K562 (cell line): ENCODE measurements at regions not wholly inside any gene's neighbourhood (a gene's known extent, or its start where the extent isn't known, plus 50 kb on each side); places are given as distances from the start of the nearest gene placed in this dataset.

Source experiments
- BHLHE40 ChIP-seq: IDR thresholded peaks from 2 replicates; pipeline ENCODE4 v1.6.1; 2011; ENCODE audit warnings: low read length, improper control_type of control experiment
- FOXM1 ChIP-seq, 2 experiments: fragments of 450-650 bp in 1 of 2; sonication (generic) in 1 of 2; formaldehyde crosslinking in 1 of 2; IDR thresholded peaks; 2 replicates each; pipeline versions ENCODE4 v1.6.1 to v1.9.0; 2017 to 2022; ENCODE audit warnings: low read depth in 2 of 2, mild to moderate bottlenecking in 2 of 2, missing genetic modification reagents in 1 of 2, moderate library complexity in 1 of 2
- GMEB1 ChIP-seq: fragments of 250-450 bp; sonication (Bioruptor Pico); IDR thresholded peaks from 2 replicates; pipeline ENCODE4 v1.4.0; 2020; ENCODE audit warnings: mild to moderate bottlenecking
- HIVEP1 ChIP-seq: fragments of 250-450 bp; sonication (Bioruptor Pico); IDR thresholded peaks from 2 replicates; pipeline ENCODE4 v1.4.0; 2020; ENCODE audit warnings: mild to moderate bottlenecking
- MBD1 ChIP-seq: fragments of 250-450 bp; sonication (Bioruptor Pico); IDR thresholded peaks from 2 replicates; pipeline ENCODE4 v1.8.0; 2022; ENCODE audit warnings: inconsistent platforms
- MYBL2 ChIP-seq, 2 experiments: fragments of 450-650 bp in 1 of 2; sonication (generic) in 1 of 2; formaldehyde crosslinking in 1 of 2; IDR thresholded peaks; 2 replicates each; pipeline versions ENCODE4 v1.6.1 to v1.8.1; 2017 to 2022; ENCODE audit warnings: borderline replicate concordance in 1 of 2, inconsistent platforms in 1 of 2, low read depth in 1 of 2, mild to moderate bottlenecking in 1 of 2, missing genetic modification reagents in 1 of 2, moderate library complexity in 1 of 2
- NCOA4 ChIP-seq: fragments of 450-650 bp; IDR thresholded peaks from 2 replicates; pipeline ENCODE4 v1.6.1; 2018; ENCODE audit warnings: mild to moderate bottlenecking; ENCODE audit not compliant: partially characterized antibody
- POLR2A ChIP-seq: fragments of 450-650 bp; conservative IDR thresholded peaks from 2 replicates; pipeline ENCODE4 v1.6.1; 2016
- POLR2AphosphoS5 ChIP-seq: IDR thresholded peaks from 2 replicates; pipeline ENCODE4 v1.6.1; 2011; ENCODE audit warnings: mild to moderate bottlenecking, low read depth, low read length, moderate library complexity; ENCODE audit not compliant: control insufficient read depth, insufficient read depth
- REST ChIP-seq, 2 experiments: fragments of 450-650 bp; formaldehyde crosslinking in 1 of 2; IDR thresholded peaks; 2 replicates each; pipeline versions ENCODE4 v1.4.0 to v1.6.1; 2014 to 2020; ENCODE audit warnings: mild to moderate bottlenecking in 2 of 2, borderline replicate concordance in 1 of 2, low read depth in 1 of 2
- SIN3A ChIP-seq, 2 experiments: fragments of 150-350 bp in 1 of 2; IDR thresholded peaks; 2 replicates each; pipeline ENCODE4 v1.6.1; 2011 to 2016; ENCODE audit warnings: borderline replicate concordance in 2 of 2, low read depth in 2 of 2, low read length in 2 of 2, mild to moderate bottlenecking in 2 of 2, moderate library complexity in 2 of 2; ENCODE audit not compliant: control insufficient read depth in 1 of 2
- SOX6 ChIP-seq: fragments of 450-650 bp; IDR thresholded peaks from 2 replicates; pipeline ENCODE4 v1.6.1; 2014; ENCODE audit warnings: mild to moderate bottlenecking
- TAF1 ChIP-seq: IDR thresholded peaks from 2 replicates; pipeline ENCODE4 v1.6.1; 2011; ENCODE audit warnings: mild to moderate bottlenecking, low read length, moderate library complexity; ENCODE audit not compliant: insufficient read depth, control insufficient read depth, severe bottlenecking; ENCODE audit errors: extremely low read depth
- ZBTB40 ChIP-seq, 2 experiments: fragments of 450-650 bp in 1 of 2; sonication (generic) in 1 of 2; formaldehyde crosslinking in 1 of 2; IDR thresholded peaks; 2 replicates each; pipeline versions ENCODE4 v1.7.1 to v1.9.0; 2016 to 2022; ENCODE audit warnings: inconsistent platforms in 1 of 2, mild to moderate bottlenecking in 1 of 2, missing genetic modification reagents in 1 of 2

- TF ChIP-seq NCOA4 (no peak), REST (IDR thresholded peaks at IDR 0.05; ENCODE audit: borderline replicate concordance) (no peak), REST (CRISPR knock-in tag; IDR thresholded peaks at IDR 0.05; ENCODE audit: low read depth) (no peak), MYBL2 (IDR thresholded peaks at IDR 0.05; ENCODE audit: low read depth) (no peak), MYBL2 (CRISPR knock-in tag; IDR thresholded peaks at IDR 0.05; ENCODE audit: borderline replicate concordance) (no peak), ZBTB40 (IDR thresholded peaks at IDR 0.05) (no peak), ZBTB40 (CRISPR knock-in tag; IDR thresholded peaks at IDR 0.05) (no peak), TAF1 (no peak), POLR2A (no peak), GMEB1 (CRISPR knock-in tag) (no peak), MBD1 (CRISPR knock-in tag) (no peak), BHLHE40 (no peak), FOXM1 (IDR thresholded peaks at IDR 0.05; ENCODE audit: low read depth) (no peak), FOXM1 (CRISPR knock-in tag; IDR thresholded peaks at IDR 0.05; ENCODE audit: low read depth) (no peak), POLR2AphosphoS5 (no peak), SOX6 (no peak), HIVEP1 (no peak), SIN3A (IDR thresholded peaks at IDR 0.05; ENCODE audit: borderline replicate concordance in 2 of 2, control insufficient read depth in 1 of 2, low read depth in 2 of 2, low read length in 2 of 2) (no peak)
Observed at GRCh38 chr5:103404483-103404882, 145.9 kb downstream of the MACIR start.
